Bronchial epithelial cell (primary cell): ENCODE measurements at regions not wholly inside any gene's neighbourhood (a gene's known extent, or its start where the extent isn't known, plus 50 kb on each side); places are given as distances from the start of the nearest gene placed in this dataset.
A peak's percentile ranks its signal among the peaks of the same experiment; 100 is the strongest.

ENCODE experiments used
- DNase-seq: peaks from one replicate; pipeline ENCODE4 v3.0.0-alpha.2; 2010; ENCODE audit warnings: low read depth
- FAIRE-seq: peaks from 2 replicates; lab custom pipeline; 2011; peaks lifted over from hg19 to GRCh38; lab: Jason Lieb, UNC
- H3K27me3 ChIP-seq: 2 replicates; pipeline ENCODE4 v1.5.1; 2011; ENCODE audit warnings: low read length; ENCODE audit not compliant: control insufficient read depth, insufficient read depth
- H3K36me3 ChIP-seq: 2 replicates; pipeline ENCODE4 v1.5.1; 2011; ENCODE audit warnings: low read length; ENCODE audit not compliant: control insufficient read depth, insufficient read depth
- H3K4me3 ChIP-seq: 2 replicates; pipeline ENCODE4 v1.5.1; 2011; ENCODE audit warnings: mild to moderate bottlenecking, low read depth, low read length, control low read depth
- TF ChIP-seq, protein P1 (sequence below): IDR thresholded peaks from 2 replicates; pipeline ENCODE4 v1.5.1; 2011; ENCODE audit warnings: mild to moderate bottlenecking, moderate library complexity, low read length, control low read depth, inconsistent platforms; ENCODE audit not compliant: insufficient read depth, severe bottlenecking

- Histone ChIP-seq H3K36me3 (no peaks in the 10 kb centered on the region), H3K27me3 (peaks cover 19% of the 10 kb centered on the region), H3K4me3 (no peak overlapping the region)
- DNase-seq: no peak
- peak; percentile 32 for FAIRE-seq
- TF ChIP-seq, protein P1, sequence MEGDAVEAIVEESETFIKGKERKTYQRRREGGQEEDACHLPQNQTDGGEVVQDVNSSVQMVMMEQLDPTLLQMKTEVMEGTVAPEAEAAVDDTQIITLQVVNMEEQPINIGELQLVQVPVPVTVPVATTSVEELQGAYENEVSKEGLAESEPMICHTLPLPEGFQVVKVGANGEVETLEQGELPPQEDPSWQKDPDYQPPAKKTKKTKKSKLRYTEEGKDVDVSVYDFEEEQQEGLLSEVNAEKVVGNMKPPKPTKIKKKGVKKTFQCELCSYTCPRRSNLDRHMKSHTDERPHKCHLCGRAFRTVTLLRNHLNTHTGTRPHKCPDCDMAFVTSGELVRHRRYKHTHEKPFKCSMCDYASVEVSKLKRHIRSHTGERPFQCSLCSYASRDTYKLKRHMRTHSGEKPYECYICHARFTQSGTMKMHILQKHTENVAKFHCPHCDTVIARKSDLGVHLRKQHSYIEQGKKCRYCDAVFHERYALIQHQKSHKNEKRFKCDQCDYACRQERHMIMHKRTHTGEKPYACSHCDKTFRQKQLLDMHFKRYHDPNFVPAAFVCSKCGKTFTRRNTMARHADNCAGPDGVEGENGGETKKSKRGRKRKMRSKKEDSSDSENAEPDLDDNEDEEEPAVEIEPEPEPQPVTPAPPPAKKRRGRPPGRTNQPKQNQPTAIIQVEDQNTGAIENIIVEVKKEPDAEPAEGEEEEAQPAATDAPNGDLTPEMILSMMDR: no peak
Measured at GRCh38 chr10:78742730-78743615, 325.8 kb upstream of the ZMIZ1 start.

DNA sequence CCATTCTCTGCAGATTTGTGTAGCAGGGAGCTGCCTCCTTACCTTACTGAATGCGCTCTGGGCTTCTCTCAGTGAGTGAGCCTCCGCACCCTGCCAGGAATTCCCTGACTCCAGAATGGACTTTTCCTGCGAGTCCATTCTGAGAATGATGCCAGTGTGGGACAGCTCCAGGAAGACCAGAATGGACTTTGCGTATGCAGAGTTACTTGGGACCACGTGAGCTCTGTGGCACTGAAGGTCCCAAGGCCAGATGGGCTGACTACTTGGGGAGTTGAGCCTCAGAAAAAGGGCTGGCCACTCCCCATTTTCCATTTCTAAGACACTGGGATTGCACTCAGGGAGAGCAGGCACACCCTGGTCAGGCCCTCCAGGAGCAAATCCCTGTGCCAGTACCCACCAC, 324.7 kb upstream of the ZMIZ1 start:
- Histone ChIP-seq H3K36me3 (no peaks in the 10 kb centered on the region), H3K4me3 (no peak overlapping the region), H3K27me3 (peaks cover 13% of the 10 kb centered on the region)
- DNase-seq (no peak), FAIRE-seq (no peak)
- TF ChIP-seq, protein P1: no peak

DNA sequence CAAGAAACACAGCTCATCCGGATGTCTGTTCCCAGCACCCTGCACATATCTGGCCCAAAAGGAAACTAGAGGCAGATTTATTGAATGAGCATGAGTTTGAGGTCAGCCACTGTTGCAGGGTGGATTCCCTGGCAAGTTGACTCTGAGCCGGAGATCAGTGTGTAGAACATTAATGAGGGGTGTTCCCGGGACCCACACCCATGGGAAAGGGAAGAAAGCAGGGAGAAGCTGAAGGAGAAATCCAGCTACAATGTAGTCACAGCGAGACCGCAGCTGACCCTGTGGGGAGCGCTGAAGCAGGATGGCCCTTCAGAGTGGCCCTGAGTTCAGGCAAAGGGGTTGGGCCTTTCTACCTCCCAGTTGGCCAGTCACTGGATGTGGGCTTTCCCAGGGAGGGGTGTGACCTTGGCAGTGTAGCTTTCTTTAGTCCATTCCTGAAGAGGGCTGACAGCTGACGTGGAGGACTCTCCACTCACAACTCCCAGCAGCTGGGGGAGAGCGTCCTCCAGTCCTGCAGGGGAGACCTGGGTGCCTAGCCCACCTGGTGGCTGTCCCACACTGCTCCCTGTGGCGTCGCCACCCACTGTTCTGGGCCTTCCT, 324.2 kb upstream of the ZMIZ1 start:
- no peak for FAIRE-seq
- TF ChIP-seq, protein P1: no peak
- no peak for DNase-seq
- no peaks in the 10 kb centered on the region for H3K36me3 ChIP-seq
- H3K4me3 ChIP-seq: no peak overlapping the region
- peaks cover 10% of the 10 kb centered on the region for H3K27me3 ChIP-seq

GRCh38 chr10:78745441-78745840, 323.3 kb upstream of the ZMIZ1 start:
- TF ChIP-seq, protein P1: no peak
- Histone ChIP-seq H3K4me3 (no peak overlapping the region), H3K36me3 (no peaks in the 10 kb centered on the region), H3K27me3 (peaks cover 11% of the 10 kb centered on the region)
- DNase-seq (no peak), FAIRE-seq (no peak)

- no peaks in the 10 kb centered on the region for H3K36me3 ChIP-seq
- DNase-seq (no peak), FAIRE-seq (no peak)
- TF ChIP-seq, protein P1: no peak
- H3K4me3 ChIP-seq: no peak overlapping the region
- peaks cover 11% of the 10 kb centered on the region for H3K27me3 ChIP-seq
Measured at GRCh38 chr10:78746155-78746763, 322.5 kb upstream of the ZMIZ1 start.
